Esophagus squamous epithelium (tissue), 5 donors: ENCODE measurements at regions not wholly inside any gene's neighbourhood (a gene's known extent, or its start where the extent isn't known, plus 50 kb on each side); places are given as distances from the start of the nearest gene placed in this dataset.

ENCODE experiments used
- DNase-seq: peaks from one replicate; lab custom pipeline; 2025; lab: John Stamatoyannopoulos, UW
- H3K27ac ChIP-seq, 4 donors: fragments of 200-600 bp; sonication (generic); one replicate each; pipeline ENCODE4 v1.5.1; 2016 to 2019; ENCODE audit warnings: mild to moderate bottlenecking in 1 of 4
- H3K27me3 ChIP-seq, 4 donors: fragments of 200-600 bp; sonication (generic); 1 replicate in 3 of 4; 2 replicates in 1 of 4; pipeline versions ENCODE4 v1.5.1 to v1.6.0; 2017 to 2021; ENCODE audit warnings: antibody characterized with exemption in 1 of 4
- H3K36me3 ChIP-seq, 3 donors: fragments of 200-600 bp; sonication (generic); one replicate each; pipeline ENCODE4 v1.5.1; 2016 to 2019
- H3K4me1 ChIP-seq, 3 donors: fragments of 200-600 bp; sonication (generic); one replicate each; pipeline ENCODE4 v1.5.1; 2017 to 2019
- H3K4me3 ChIP-seq, 4 donors: fragments of 200-600 bp; sonication (generic); 1 replicate in 3 of 4; 2 replicates in 1 of 4; pipeline ENCODE4 v1.5.1; 2016 to 2019; ENCODE audit warnings: mild to moderate bottlenecking in 2 of 4, moderate library complexity in 1 of 4
- H3K9me3 ChIP-seq, 3 donors: fragments of 200-600 bp; sonication (generic); one replicate each; pipeline ENCODE4 v1.5.1; 2016 to 2019
- POLR2A ChIP-seq, 4 donors: fragments of 450-650 bp; IDR thresholded peaks; one replicate each; pipeline ENCODE4 v1.6.1; 2017; ENCODE audit warnings: antibody characterized with exemption in 4 of 4, mild to moderate bottlenecking in 4 of 4, moderate library complexity in 3 of 4
- WGBS, 2 donors: methylation state at CpG; one replicate each; pipeline ENCODE4 v1.1.5; 2018; 5-methylcytosine and 5-hydroxymethylcytosine counted together
- intact Hi-C: fragments of 100-400 bp; cut with DNase I; formaldehyde crosslinking; loops from one replicate; pipeline ENCODE4 v1.15.0; 2022
- TF ChIP-seq, protein P1 (sequence below), 6 experiments: fragments of 450-650 bp in 4 of 6; fragments of 200-600 bp in 2 of 6; sonication (generic) in 2 of 6; IDR thresholded peaks; one replicate each; pipeline ENCODE4 v1.5.1; 2016 to 2019; ENCODE audit warnings: antibody characterized with exemption in 6 of 6, mild to moderate bottlenecking in 4 of 6, moderate library complexity in 4 of 6
- donor health status: DM: yes; HTN: yes; CAD: no.

DNA sequence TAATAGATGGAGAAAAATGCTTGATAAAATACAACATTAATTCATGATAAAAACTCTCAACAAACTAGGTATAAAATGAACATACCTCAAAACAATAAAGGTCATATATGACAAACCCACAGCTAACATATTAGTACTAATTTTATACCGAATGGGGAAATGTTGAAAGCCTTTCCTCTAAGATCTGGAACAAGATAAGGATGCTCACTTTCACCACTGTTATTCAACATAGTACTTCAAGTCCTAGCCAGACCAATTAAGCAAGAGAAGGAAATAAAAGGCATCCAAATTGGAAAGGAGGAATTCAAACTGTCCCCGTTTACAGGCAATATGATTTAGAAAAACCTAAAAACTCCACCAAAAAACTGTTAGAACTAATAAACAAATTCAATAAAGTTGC lies 61.5 kb upstream of the CTIF start:
- intact Hi-C loops = no loop called here
- WGBS, 2 donors = 59 to 85% methylated on average over 2 of the region's 2 CpGs

DNA sequence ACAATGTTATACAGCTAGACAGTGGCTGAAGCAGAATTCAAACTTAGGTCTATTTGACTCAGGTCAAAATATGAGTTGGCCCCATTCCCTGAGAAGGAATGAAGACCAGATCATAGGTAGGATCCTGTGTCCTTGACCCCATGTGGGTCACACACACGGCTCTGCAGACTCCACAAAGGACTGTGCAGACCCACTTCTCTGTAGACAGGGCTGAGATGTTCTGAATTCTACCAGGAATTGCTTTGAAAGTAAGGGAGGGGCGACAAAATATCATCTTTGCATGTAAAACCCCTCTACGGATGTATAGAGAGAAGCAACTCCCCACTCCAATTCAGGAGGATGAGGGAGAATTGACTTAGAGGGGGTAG lies 62.3 kb upstream of the CTIF start:
- H3K9me3 ChIP-seq = peaks cover 0 to 4% (median 0%) of the 10 kb centered on the region in 3 donors
- peaks cover 0 to 4% (median 0%) of the 10 kb centered on the region in 3 donors for H3K4me1 ChIP-seq
- TF ChIP-seq, protein P1, sequence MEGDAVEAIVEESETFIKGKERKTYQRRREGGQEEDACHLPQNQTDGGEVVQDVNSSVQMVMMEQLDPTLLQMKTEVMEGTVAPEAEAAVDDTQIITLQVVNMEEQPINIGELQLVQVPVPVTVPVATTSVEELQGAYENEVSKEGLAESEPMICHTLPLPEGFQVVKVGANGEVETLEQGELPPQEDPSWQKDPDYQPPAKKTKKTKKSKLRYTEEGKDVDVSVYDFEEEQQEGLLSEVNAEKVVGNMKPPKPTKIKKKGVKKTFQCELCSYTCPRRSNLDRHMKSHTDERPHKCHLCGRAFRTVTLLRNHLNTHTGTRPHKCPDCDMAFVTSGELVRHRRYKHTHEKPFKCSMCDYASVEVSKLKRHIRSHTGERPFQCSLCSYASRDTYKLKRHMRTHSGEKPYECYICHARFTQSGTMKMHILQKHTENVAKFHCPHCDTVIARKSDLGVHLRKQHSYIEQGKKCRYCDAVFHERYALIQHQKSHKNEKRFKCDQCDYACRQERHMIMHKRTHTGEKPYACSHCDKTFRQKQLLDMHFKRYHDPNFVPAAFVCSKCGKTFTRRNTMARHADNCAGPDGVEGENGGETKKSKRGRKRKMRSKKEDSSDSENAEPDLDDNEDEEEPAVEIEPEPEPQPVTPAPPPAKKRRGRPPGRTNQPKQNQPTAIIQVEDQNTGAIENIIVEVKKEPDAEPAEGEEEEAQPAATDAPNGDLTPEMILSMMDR (IDR thresholded peaks at IDR 0.05) = no peak
- no peak for TF ChIP-seq POLR2A (IDR thresholded peaks at IDR 0.05)
- WGBS, 2 donors = 71 to 82% methylated on average over 3 of the region's 3 CpGs
- intact Hi-C loops = no loop called here
- H3K36me3 ChIP-seq = no peaks in the 10 kb centered on the region
- H3K27ac ChIP-seq = no peak overlapping the region
- no peak overlapping the region for H3K4me3 ChIP-seq
- DNase-seq = no peak
- peaks cover 0 to 4% (median 0%) of the 10 kb centered on the region in 4 donors for H3K27me3 ChIP-seq

More for the DNA sequence above, 61.5 kb upstream of the CTIF start:
- Histone ChIP-seq H3K27me3 (peaks cover 0 to 4% (median 0%) of the 10 kb centered on the region in 4 donors), H3K27ac (no peak overlapping the region), H3K4me1 (peaks cover 0 to 4% (median 0%) of the 10 kb centered on the region in 3 donors), H3K4me3 (no peak overlapping the region), H3K9me3 (peaks cover 0 to 4% (median 0%) of the 10 kb centered on the region in 3 donors), H3K36me3 (no peaks in the 10 kb centered on the region)
- TF ChIP-seq POLR2A (IDR thresholded peaks at IDR 0.05) = no peak
- TF ChIP-seq, protein P1 (IDR thresholded peaks at IDR 0.05) = no peak
- no peak for DNase-seq

DNA sequence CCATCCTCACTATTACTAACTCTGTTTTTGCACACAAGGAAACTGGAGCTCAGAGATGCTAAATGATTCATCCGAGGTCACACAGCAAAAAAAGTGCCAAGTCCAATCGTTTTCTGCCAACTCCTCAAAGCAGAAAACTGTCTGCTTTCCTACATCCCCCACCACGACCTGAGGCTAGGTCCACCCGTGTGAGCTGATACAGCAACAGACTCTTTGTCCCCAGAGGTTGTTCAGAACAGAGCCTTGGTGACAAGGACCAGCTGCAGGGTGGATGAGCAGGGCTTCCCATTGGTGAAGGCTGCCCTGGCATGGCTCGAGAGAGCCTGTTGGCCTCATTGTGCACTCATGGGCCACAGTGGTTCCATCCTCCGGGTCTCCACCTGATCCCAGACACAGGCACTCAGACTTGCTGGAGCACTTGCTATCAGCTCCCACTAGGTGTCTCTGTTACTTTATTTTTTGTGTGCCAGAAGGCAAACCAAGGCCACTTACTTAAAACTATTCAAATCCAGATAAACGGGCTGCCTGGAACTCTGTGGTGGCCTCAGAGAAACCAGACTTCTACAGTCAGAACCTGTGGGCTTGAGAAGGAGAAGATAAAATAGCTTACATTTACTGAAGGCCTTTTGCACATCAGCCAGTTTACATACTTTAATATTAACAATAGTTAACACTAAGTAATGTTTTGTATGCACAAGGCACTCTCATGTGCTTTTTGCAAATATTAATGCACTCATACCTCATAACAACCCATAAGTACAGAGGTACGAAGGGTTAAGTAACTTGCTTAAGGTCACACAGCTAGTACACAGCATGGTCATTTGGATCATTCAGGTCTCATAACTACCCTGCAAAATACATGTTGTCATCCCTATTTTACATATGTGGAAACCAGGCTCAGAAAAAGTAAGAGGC lies 62.9 kb upstream of the CTIF start:
- intact Hi-C loops = loop anchor here (2.0 kb wide), 1 partner anchor 189 kb away; no protein-coding TSS in a partner anchor
- WGBS, 2 donors = 26 to 30% methylated on average over 4 to 7 of the region's 8 CpGs
- H3K36me3 ChIP-seq = no peaks in the 10 kb centered on the region
- H3K4me1 ChIP-seq = peaks cover 0 to 4% (median 0%) of the 10 kb centered on the region in 3 donors
- TF ChIP-seq POLR2A (IDR thresholded peaks at IDR 0.05) = no peak
- TF ChIP-seq, protein P1 (IDR thresholded peaks at IDR 0.05) = peak; percentile 42 to 86 (median 79)
- no peak overlapping the region for H3K4me3 ChIP-seq
- H3K27me3 ChIP-seq = peaks cover 0 to 4% (median 0%) of the 10 kb centered on the region in 4 donors
- DNase-seq = no peak
- H3K27ac ChIP-seq = no peak overlapping the region
- peaks cover 0 to 4% (median 0%) of the 10 kb centered on the region in 3 donors for H3K9me3 ChIP-seq

DNA sequence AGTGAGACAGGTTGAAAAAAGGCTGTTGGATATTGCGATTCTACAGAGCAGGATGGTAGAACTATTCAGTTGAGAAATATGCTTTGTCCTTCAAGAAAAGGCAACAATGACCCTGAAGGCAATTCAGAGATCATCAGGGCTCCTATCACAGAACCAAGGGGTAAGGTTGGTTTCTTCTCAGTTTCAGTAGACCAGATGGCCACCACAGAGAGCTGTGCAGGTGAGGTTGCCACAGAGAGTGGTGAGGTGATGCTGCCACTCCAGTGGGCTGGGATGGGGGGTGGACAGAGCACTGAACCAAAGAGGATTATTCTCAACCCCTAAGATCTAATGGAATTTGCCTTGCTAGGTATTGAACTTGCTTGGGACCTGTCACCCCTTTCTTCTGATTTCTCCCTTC lies 64.6 kb upstream of the ZBTB7C start:
- no peak for DNase-seq
- Histone ChIP-seq H3K36me3 (no peaks in the 10 kb centered on the region), H3K4me1 (peaks cover 0 to 4% (median 4%) of the 10 kb centered on the region in 3 donors), H3K27me3 (peaks cover 0 to 4% (median 0%) of the 10 kb centered on the region in 4 donors), H3K4me3 (no peak overlapping the region), H3K9me3 (peaks cover 0 to 4% (median 0%) of the 10 kb centered on the region in 3 donors), H3K27ac (no peak overlapping the region)
- 67 to 94% methylated on average over 1 of the region's 1 CpG for WGBS, 2 donors
- TF ChIP-seq, protein P1 (IDR thresholded peaks at IDR 0.05) = no peak
- no peak for TF ChIP-seq POLR2A (IDR thresholded peaks at IDR 0.05)
- intact Hi-C loops = loop anchor here (2.0 kb wide), 1 partner anchor 191 kb away; no protein-coding TSS in a partner anchor

DNA sequence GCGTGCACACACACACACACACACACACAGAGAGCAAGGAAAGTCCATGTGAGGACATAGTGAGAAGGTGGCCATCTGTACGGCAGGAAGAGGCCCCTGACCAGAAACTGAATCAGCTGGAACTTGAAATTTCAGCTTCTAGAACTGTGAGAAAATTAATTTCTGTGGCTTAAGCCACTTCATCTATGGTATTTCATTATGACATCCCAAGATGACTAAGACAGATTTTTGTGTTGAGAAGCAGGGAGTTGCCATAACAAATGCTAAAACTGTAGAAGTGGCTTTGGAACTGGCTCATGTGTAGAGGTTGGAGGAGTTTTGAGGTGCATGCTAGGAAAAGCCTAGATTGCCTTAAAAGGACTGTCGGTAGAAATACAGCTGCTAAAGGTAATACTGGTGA lies 63.4 kb upstream of the ZBTB7C start:
- peaks cover 0 to 4% (median 4%) of the 10 kb centered on the region in 3 donors for H3K4me1 ChIP-seq
- H3K27me3 ChIP-seq = peaks cover 0 to 4% (median 0%) of the 10 kb centered on the region in 4 donors
- intact Hi-C loops = no loop called here
- DNase-seq = no peak
- WGBS, 2 donors = 86 to 90% methylated on average over 2 to 3 of the region's 3 CpGs
- H3K4me3 ChIP-seq = no peak overlapping the region
- TF ChIP-seq, protein P1 (IDR thresholded peaks at IDR 0.05) = no peak
- no peak for TF ChIP-seq POLR2A (IDR thresholded peaks at IDR 0.05)
- H3K27ac ChIP-seq = no peak overlapping the region
- H3K36me3 ChIP-seq = no peaks in the 10 kb centered on the region
- no peaks in the 10 kb centered on the region for H3K9me3 ChIP-seq
